HCT116 (cell line): ENCODE measurements at regions not wholly inside any gene's neighbourhood (a gene's known extent, or its start where the extent isn't known, plus 50 kb on each side); places are given as distances from the start of the nearest gene placed in this dataset.

Experiments
- ATAC-seq: fragments of 200-7000 bp; cut with Tn5 transposase; 2 replicates; pipeline ENCODE4 v1.9.1; 2020; ENCODE audit warnings: mild to moderate bottlenecking, moderate library complexity
- BruUV-seq: library from RNA; stranded (reverse); fragments of 400-500 nt; replicated peaks from 2 replicates; lab custom pipeline; 2021; lab: Mats Ljungman, UMichigan
- CTCF ChIA-PET: fragments of 300-600 bp; sonication (Branson Sonifier 250); formaldehyde crosslinking; loops from one replicate; lab custom pipeline; 2021; ENCODE audit warnings: antibody characterized with exemption; lab: Charles Lee
- POLR2A ChIA-PET: fragments of 300-600, 350-600 bp; sonication (Branson Sonifier 250); formaldehyde crosslinking; loops from one replicate; lab custom pipeline; 2021; ENCODE audit warnings: antibody characterized with exemption; lab: Charles Lee
- RAD21 ChIA-PET, 2 experiments: fragments of 300-600 bp; sonication (Branson Sonifier 250); formaldehyde crosslinking; loops; one replicate each; lab custom pipeline; 2023; ENCODE audit warnings: low total read pairs in 2 of 2; ENCODE audit not compliant: uncharacterized antibody in 2 of 2, unreplicated experiment in 2 of 2, low non-redundant PET in 1 of 2; lab: Charles Lee
- DNase-seq: peaks from one replicate; pipeline ENCODE4 v3.0.0-alpha.2; 2010; ENCODE audit warnings: low read depth, low spot score
- H2AFZ ChIP-seq: fragments of 200-600 bp; shearing (Covaris generic), sonication (generic); 2 replicates; pipeline ENCODE4 v1.6.1; 2017; ENCODE audit warnings: low read depth, mixed run types, mixed read lengths, antibody characterized with exemption, low read length; ENCODE audit not compliant: poor library complexity, severe bottlenecking
- H3K27ac ChIP-seq: 2 replicates; pipeline ENCODE4 v1.5.1; 2012; ENCODE audit warnings: low read depth, low read length
- H3K27me3 ChIP-seq: fragments of 200-600 bp; sonication (generic); 2 replicates; pipeline ENCODE4 v1.6.1; 2016; ENCODE audit warnings: mixed run types, low read length, mixed read lengths; ENCODE audit not compliant: insufficient read depth
- H3K36me3 ChIP-seq, 2 experiments: fragments of 200-500 bp in 1 of 2; fragments of 200-600 bp in 1 of 2; sonication (Bioruptor generic) in 1 of 2; sonication (generic) in 1 of 2; 2 replicates each; pipeline versions ENCODE4 v1.5.1 to v1.6.1; 2014 to 2016; ENCODE audit warnings: low read length in 2 of 2, inconsistent platforms in 1 of 2, mixed read lengths in 1 of 2, mixed run types in 1 of 2; ENCODE audit not compliant: insufficient read depth in 2 of 2, control insufficient read depth in 1 of 2
- H3K4me1 ChIP-seq, 2 experiments: fragments of 200-600 bp in 1 of 2; sonication (generic) in 1 of 2; 2 replicates each; pipeline versions ENCODE4 v1.5.1 to v1.6.1; 2012 to 2017; ENCODE audit warnings: low read length in 2 of 2, inconsistent platforms in 1 of 2, mild to moderate bottlenecking in 1 of 2, mixed read lengths in 1 of 2, mixed run types in 1 of 2, moderate library complexity in 1 of 2; ENCODE audit not compliant: insufficient read depth in 2 of 2, control insufficient read depth in 1 of 2
- H3K4me2 ChIP-seq: fragments of 200-600 bp; sonication (generic); 2 replicates; pipeline ENCODE4 v1.6.1; 2017; ENCODE audit warnings: mixed run types, low read length, mixed read lengths
- H3K4me3 ChIP-seq, 2 experiments: fragments of 200-600 bp in 1 of 2; sonication (generic) in 1 of 2; replicated peaks in 1 of 2; 2 replicates each; pipeline ENCODE4 v1.5.1; 2011 to 2016; ENCODE audit warnings: low read length in 2 of 2, control low read depth in 1 of 2, low read depth in 1 of 2, mild to moderate bottlenecking in 1 of 2, mixed read lengths in 1 of 2, mixed run types in 1 of 2
- H3K79me2 ChIP-seq: fragments of 200-600 bp; sonication (generic); 2 replicates; pipeline ENCODE4 v1.6.1; 2017; ENCODE audit warnings: mild to moderate bottlenecking, mixed run types, low read length, moderate library complexity, mixed read lengths; ENCODE audit not compliant: insufficient read depth
- H3K9ac ChIP-seq: fragments of 200-600 bp; sonication (generic); 2 replicates; pipeline ENCODE4 v1.6.1; 2016; ENCODE audit warnings: low read length, mixed read lengths
- H3K9me2 ChIP-seq: fragments of 200-600 bp; sonication (generic), shearing (Covaris generic); 2 replicates; pipeline ENCODE4 v1.6.1; 2017; ENCODE audit warnings: mixed run types, mild to moderate bottlenecking, moderate library complexity; ENCODE audit not compliant: insufficient read depth
- H3K9me3 ChIP-seq, 2 experiments: fragments of 200-500 bp in 1 of 2; fragments of 200-600 bp in 1 of 2; sonication (Bioruptor generic) in 1 of 2; sonication (generic) in 1 of 2; 2 replicates each; pipeline ENCODE4 v1.6.1; 2014 to 2017; ENCODE audit warnings: low read length in 2 of 2, mixed read lengths in 2 of 2, inconsistent platforms in 1 of 2, low read depth in 1 of 2, mild to moderate bottlenecking in 1 of 2, mixed run types in 1 of 2, moderate library complexity in 1 of 2; ENCODE audit not compliant: control insufficient read depth in 1 of 2, insufficient read depth in 1 of 2
- H4K20me1 ChIP-seq: fragments of 200-600 bp; sonication (generic), shearing (Covaris generic); 2 replicates; pipeline ENCODE4 v1.6.1; 2017; ENCODE audit warnings: mixed run types, mild to moderate bottlenecking, moderate library complexity; ENCODE audit not compliant: insufficient read depth
- ATF3 ChIP-seq: IDR thresholded peaks from 2 replicates; pipeline ENCODE4 v1.6.1; 2012
- CEBPB ChIP-seq: IDR thresholded peaks from 2 replicates; pipeline ENCODE4 v1.6.1; 2012; ENCODE audit warnings: low read depth
- CTCF ChIP-seq, 3 experiments: fragments of 200-600 bp in 1 of 3; sonication (generic) in 1 of 3; IDR thresholded peaks in 2 of 3; conservative IDR thresholded peaks in 1 of 3; 2 replicates each; pipeline ENCODE4 v1.5.1; 2012 to 2017; ENCODE audit warnings: low read depth in 2 of 3, low read length in 2 of 3, antibody characterized with exemption in 1 of 3, borderline replicate concordance in 1 of 3, control low read depth in 1 of 3, mild to moderate bottlenecking in 1 of 3, mixed read lengths in 1 of 3, mixed run types in 1 of 3, moderate library complexity in 1 of 3; ENCODE audit not compliant: insufficient read depth in 1 of 3
- EGR1 ChIP-seq: IDR thresholded peaks from 2 replicates; pipeline ENCODE4 v1.6.1; 2012; ENCODE audit warnings: low read depth
- EZH2 ChIP-seq: fragments of 200-600 bp; sonication (generic); IDR thresholded peaks from 2 replicates; pipeline ENCODE4 v1.6.1; 2017; ENCODE audit warnings: antibody characterized with exemption, mixed run types
- EZH2phosphoT487 ChIP-seq: fragments of 200-600 bp; IDR thresholded peaks from 2 replicates; pipeline ENCODE4 v1.6.1; 2018; ENCODE audit warnings: antibody characterized with exemption, borderline replicate concordance
- FOSL1 ChIP-seq: IDR thresholded peaks from 2 replicates; pipeline ENCODE4 v1.6.1; 2012; ENCODE audit warnings: low read depth
- JUND ChIP-seq: IDR thresholded peaks from 2 replicates; pipeline ENCODE4 v1.6.1; 2012
- MAX ChIP-seq: IDR thresholded peaks from 2 replicates; pipeline ENCODE4 v1.6.1; 2012
- POLR2AphosphoS5 ChIP-seq: IDR thresholded peaks from 2 replicates; pipeline ENCODE4 v1.6.1; 2011; ENCODE audit warnings: mild to moderate bottlenecking, low read depth, low read length, moderate library complexity
- RAD21 ChIP-seq: IDR thresholded peaks from 2 replicates; pipeline ENCODE4 v1.6.1; 2012; ENCODE audit warnings: low read depth, mild to moderate bottlenecking
- REST ChIP-seq: IDR thresholded peaks from 2 replicates; pipeline ENCODE4 v1.6.1; 2012; ENCODE audit warnings: low read depth
- SIN3A ChIP-seq: IDR thresholded peaks from 2 replicates; pipeline ENCODE4 v1.6.1; 2012; ENCODE audit warnings: low read depth
- SP1 ChIP-seq: IDR thresholded peaks from 2 replicates; pipeline ENCODE4 v1.6.1; 2012; ENCODE audit warnings: low read depth
- SRF ChIP-seq: IDR thresholded peaks from 2 replicates; pipeline ENCODE4 v1.6.1; 2012; ENCODE audit warnings: low read depth
- TCF7L2 ChIP-seq: IDR thresholded peaks from 2 replicates; pipeline ENCODE4 v1.7.0; 2011; ENCODE audit warnings: borderline replicate concordance, inconsistent platforms; ENCODE audit not compliant: insufficient read depth, insufficient read length; ENCODE audit errors: extremely low read depth
- ZBTB33 ChIP-seq: IDR thresholded peaks from 2 replicates; pipeline ENCODE4 v1.6.1; 2011; ENCODE audit warnings: mild to moderate bottlenecking, low read length, moderate library complexity; ENCODE audit not compliant: insufficient replicate concordance; ENCODE audit errors: extremely low read depth
- ZFX ChIP-seq: fragments of 450-650 bp; IDR thresholded peaks from 2 replicates; pipeline ENCODE4 v1.6.1; 2017
- ZNF274 ChIP-seq: fragments of 200-500 bp; sonication (Bioruptor generic); IDR thresholded peaks from 2 replicates; pipeline ENCODE4 v1.6.1; 2014; ENCODE audit warnings: mild to moderate bottlenecking, low read depth, low read length, inconsistent platforms
- intact Hi-C: fragments of 100-400 bp; cut with micrococcal nuclease; formaldehyde crosslinking; loops from 2 replicates; pipeline ENCODE4 v1.10.0; 2022

- no peak overlapping the region for H3K4me3 ChIP-seq
- POLR2A ChIA-PET, result no interaction called here
- DNase-seq (no peak), ATAC-seq (no peak)
- H3K4me2 ChIP-seq, result no peak overlapping the region
- H3K9me2 ChIP-seq, result no peaks in the 10 kb centered on the region
- H3K27ac ChIP-seq, result no peak overlapping the region
- no peaks in the 10 kb centered on the region for H3K79me2 ChIP-seq
- no peaks in the 10 kb centered on the region for H4K20me1 ChIP-seq
- no peaks in the 10 kb centered on the region for H3K4me1 ChIP-seq
- H3K27me3 ChIP-seq, result no peaks in the 10 kb centered on the region
- H3K36me3 ChIP-seq, result no peaks in the 10 kb centered on the region
- TF ChIP-seq CEBPB (no peak), SP1 (no peak), EGR1 (no peak), RAD21 (no peak), TCF7L2 (no peak), SRF (no peak), EZH2phosphoT487 (no peak), REST (no peak), ZFX (no peak), SIN3A (no peak), EZH2 (no peak), JUND (no peak), FOSL1 (no peak), MAX (no peak), POLR2AphosphoS5 (no peak), ATF3 (no peak), ZNF274 (no peak), CTCF (IDR thresholded peaks at IDR 0.05 in 2 of 3, conservative IDR thresholded peaks at IDR 0.05 in 1 of 3; ENCODE audit: borderline replicate concordance in 1 of 3, insufficient read depth in 1 of 3, low read depth in 2 of 3, low read length in 2 of 3) (no peak), ZBTB33 (no peak)
- RAD21 ChIA-PET, result no interaction called here
- no peaks in the 10 kb centered on the region for H3K9me3 ChIP-seq
- intact Hi-C loops, result loop anchor here (10.0 kb wide), 1 partner anchor 1152 kb away; no protein-coding TSS in a partner anchor
- CTCF ChIA-PET, result interaction anchor here (0.8 kb wide), 1 partner anchor 189 kb away, joined by 3 read pairs; no protein-coding TSS in a partner anchor
- H2AFZ ChIP-seq, result no peak overlapping the region
- H3K9ac ChIP-seq, result no peak overlapping the region
- BruUV-seq, result no TSS peak
Observed at GRCh38 chr14:44657203-44657602, 150.1 kb upstream of the FSCB start.
